Lower leg skin (tissue), 4 donors: ENCODE measurements at regions not wholly inside any gene's neighbourhood (a gene's known extent, or its start where the extent isn't known, plus 50 kb on each side); places are given as distances from the start of the nearest gene placed in this dataset.
"Not testable (repeated sequence)": the region's sequence is repeated elsewhere in the genome, so short reads cannot be mapped to it uniquely, and the experiment has no call there.

Experiments used
- DNase-seq, 2 donors: peaks; one replicate each; pipeline ENCODE4 v3.0.0-alpha.2; 2019; ENCODE audit warnings: low spot score in 2 of 2
- H3K4me3 ChIP-seq: fragments of 200-600 bp; sonication (generic); 2 replicates; pipeline ENCODE4 v1.5.1; 2017; ENCODE audit warnings: mild to moderate bottlenecking, low read depth; ENCODE audit not compliant: poor library complexity, severe bottlenecking
- CTCF ChIP-seq, 3 donors: fragments of 450-650 bp; IDR thresholded peaks; one replicate each; pipeline ENCODE4 v1.5.1; 2016; ENCODE audit warnings: antibody characterized with exemption in 3 of 3, mild to moderate bottlenecking in 3 of 3, moderate library complexity in 2 of 3
- POLR2A ChIP-seq, 2 donors: fragments of 450-650 bp; IDR thresholded peaks; one replicate each; pipeline ENCODE4 v1.6.1; 2016 to 2017; ENCODE audit warnings: antibody characterized with exemption in 2 of 2, mild to moderate bottlenecking in 1 of 2, moderate library complexity in 1 of 2
- WGBS, 2 donors: methylation state at CpG; one replicate each; pipeline ENCODE4 v1.1.5; 2018; 5-methylcytosine and 5-hydroxymethylcytosine counted together
- intact Hi-C: fragments of 100-400 bp; cut with DNase I; formaldehyde crosslinking; loops from one replicate; pipeline ENCODE4 v1.15.0; 2023; ENCODE audit warnings: low total_unique reads

- no peak overlapping the region for H3K4me3 ChIP-seq
- DNase-seq = peak in 1 of 2 donors; percentile 79
- WGBS, 2 donors = 56 to 65% methylated on average over 18 to 19 of the region's 19 CpGs
- intact Hi-C loops = no loop called here
- no peak for TF ChIP-seq POLR2A (IDR thresholded peaks at IDR 0.05)
- no peak for TF ChIP-seq CTCF (IDR thresholded peaks at IDR 0.05)
Measured at GRCh38 chr6:167221400-167222201, 63.8 kb upstream of the GPR31 start.

GRCh38 chr6:167225566-167226382, 65.3 kb upstream of the UNC93A start:
- DNase-seq = peak in 1 of 2 donors; percentile 52
- H3K4me3 ChIP-seq, intact Hi-C loops: not testable (repeated sequence)
- WGBS, 2 donors = 51 to 55% methylated on average over 10 to 13 of the region's 13 CpGs

DNA sequence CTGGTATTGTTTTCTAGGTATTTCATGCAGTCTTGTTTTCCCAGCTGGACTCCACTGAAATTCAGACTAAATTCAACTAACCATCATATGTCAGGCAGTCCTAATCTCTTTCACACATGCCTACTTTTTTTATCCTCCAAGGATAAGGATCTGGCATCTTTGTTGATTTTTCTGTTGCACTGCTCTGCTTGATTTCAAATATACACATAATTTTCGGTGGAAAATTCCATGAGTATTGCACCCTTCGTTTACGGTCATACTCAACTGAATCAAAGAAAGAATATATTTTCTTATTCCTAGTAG, 64.8 kb upstream of the UNC93A start:
- DNase-seq = no peak
- no peak overlapping the region for H3K4me3 ChIP-seq
- TF ChIP-seq POLR2A (IDR thresholded peaks at IDR 0.05) (no peak), CTCF (IDR thresholded peaks at IDR 0.05) (no peak)
- WGBS, 2 donors = 58 to 61% methylated on average over 3 of the region's 3 CpGs
- intact Hi-C loops = no loop called here

- TF ChIP-seq CTCF (IDR thresholded peaks at IDR 0.05) = no peak
- no peak for TF ChIP-seq POLR2A (IDR thresholded peaks at IDR 0.05)
- WGBS, 2 donors = 73 to 81% methylated on average over 9 of the region's 9 CpGs
- intact Hi-C loops = no loop called here
- no peak overlapping the region for H3K4me3 ChIP-seq
- DNase-seq = peak in 1 of 2 donors; percentile 36
Measured at GRCh38 chr6:167226791-167227190, 64.3 kb upstream of the UNC93A start.

GRCh38 chr6:167227984-167228383, 63.1 kb upstream of the UNC93A start:
- DNase-seq = peak in 1 of 2 donors; percentile 17
- 58 to 72% methylated on average over 7 of the region's 7 CpGs for WGBS, 2 donors
- TF ChIP-seq CTCF (IDR thresholded peaks at IDR 0.05) (no peak), POLR2A (IDR thresholded peaks at IDR 0.05) (no peak)
- H3K4me3 ChIP-seq = no peak overlapping the region
- intact Hi-C loops = no loop called here

DNA sequence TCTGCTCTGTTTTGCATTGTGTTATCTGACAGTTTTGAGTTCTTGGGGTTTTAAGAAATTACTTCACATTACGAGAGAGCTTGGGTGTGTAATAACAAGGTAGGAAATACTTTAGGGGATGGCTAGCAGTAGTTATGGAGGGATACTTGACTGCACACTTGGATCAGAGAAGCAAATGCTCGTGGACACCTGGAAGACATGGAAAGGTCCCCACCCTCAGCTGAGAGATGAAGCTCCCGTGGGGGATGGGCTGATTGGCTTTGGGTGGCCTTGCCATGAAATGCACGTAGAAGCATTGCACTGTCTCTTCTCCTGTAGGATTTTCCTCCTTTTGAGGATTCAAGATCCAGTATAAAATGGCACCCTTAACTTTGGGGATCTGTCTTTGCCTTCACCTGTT, 61.5 kb upstream of the UNC93A start:
- TF ChIP-seq POLR2A (IDR thresholded peaks at IDR 0.05) = no peak
- TF ChIP-seq CTCF (IDR thresholded peaks at IDR 0.05) = no peak
- WGBS, 2 donors = 58 to 64% methylated on average over 4 of the region's 4 CpGs
- peak in 1 of 2 donors; percentile 29 for DNase-seq
- H3K4me3 ChIP-seq = no peak overlapping the region
- intact Hi-C loops = no loop called here
